ENCODE measurements at regions not wholly inside any gene's neighbourhood (a gene's known extent, or its start where the extent isn't known, plus 50 kb on each side); places are given as distances from the start of the nearest gene placed in this dataset.

DNA sequence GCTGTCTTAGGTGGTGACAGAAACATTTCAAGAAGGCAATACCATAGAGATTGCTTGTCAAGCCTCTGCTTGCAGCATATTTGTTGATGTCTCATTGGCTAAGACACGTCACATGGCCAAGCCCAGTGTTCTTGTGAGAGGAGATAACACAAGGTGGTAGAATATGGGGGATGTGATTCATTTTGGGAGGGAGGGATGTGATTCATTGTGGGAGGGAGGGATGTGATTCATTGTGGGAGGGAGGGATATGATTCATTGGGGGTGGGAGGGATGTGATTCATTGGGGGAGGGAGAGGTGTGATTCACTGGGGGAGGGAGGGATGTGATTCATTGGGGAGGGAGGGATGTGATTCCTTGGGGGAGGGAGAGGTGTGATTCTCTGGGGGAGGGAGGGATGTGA, 470.5 kb upstream of the SALL1 start:
- TF ChIP-seq, protein P1, sequence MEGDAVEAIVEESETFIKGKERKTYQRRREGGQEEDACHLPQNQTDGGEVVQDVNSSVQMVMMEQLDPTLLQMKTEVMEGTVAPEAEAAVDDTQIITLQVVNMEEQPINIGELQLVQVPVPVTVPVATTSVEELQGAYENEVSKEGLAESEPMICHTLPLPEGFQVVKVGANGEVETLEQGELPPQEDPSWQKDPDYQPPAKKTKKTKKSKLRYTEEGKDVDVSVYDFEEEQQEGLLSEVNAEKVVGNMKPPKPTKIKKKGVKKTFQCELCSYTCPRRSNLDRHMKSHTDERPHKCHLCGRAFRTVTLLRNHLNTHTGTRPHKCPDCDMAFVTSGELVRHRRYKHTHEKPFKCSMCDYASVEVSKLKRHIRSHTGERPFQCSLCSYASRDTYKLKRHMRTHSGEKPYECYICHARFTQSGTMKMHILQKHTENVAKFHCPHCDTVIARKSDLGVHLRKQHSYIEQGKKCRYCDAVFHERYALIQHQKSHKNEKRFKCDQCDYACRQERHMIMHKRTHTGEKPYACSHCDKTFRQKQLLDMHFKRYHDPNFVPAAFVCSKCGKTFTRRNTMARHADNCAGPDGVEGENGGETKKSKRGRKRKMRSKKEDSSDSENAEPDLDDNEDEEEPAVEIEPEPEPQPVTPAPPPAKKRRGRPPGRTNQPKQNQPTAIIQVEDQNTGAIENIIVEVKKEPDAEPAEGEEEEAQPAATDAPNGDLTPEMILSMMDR (IDR thresholded peaks at IDR 0.05): no peak
- no peaks in the 10 kb centered on the region for H3K9me3 ChIP-seq
- DNase-seq (ENCODE audit: low spot score): no peak
- H3K27ac ChIP-seq: no peak overlapping the region
- H3K36me3 ChIP-seq: no peaks in the 10 kb centered on the region
- no peaks in the 10 kb centered on the region for H3K27me3 ChIP-seq
- no peak overlapping the region for H3K4me3 ChIP-seq
- H3K4me1 ChIP-seq: no peaks in the 10 kb centered on the region

- no peaks in the 10 kb centered on the region for H3K9me3 ChIP-seq
- TF ChIP-seq, protein P1 (IDR thresholded peaks at IDR 0.05): no peak
- H3K27me3 ChIP-seq: no peaks in the 10 kb centered on the region
- DNase-seq (ENCODE audit: low spot score): no peak
- H3K4me3 ChIP-seq: no peak overlapping the region
- H3K36me3 ChIP-seq: no peaks in the 10 kb centered on the region
- H3K4me1 ChIP-seq: no peaks in the 10 kb centered on the region
- H3K27ac ChIP-seq: no peak overlapping the region
These were observed 464.1 kb upstream of the SALL1 start for GRCh38 chr16:51615141-51615540.

DNA sequence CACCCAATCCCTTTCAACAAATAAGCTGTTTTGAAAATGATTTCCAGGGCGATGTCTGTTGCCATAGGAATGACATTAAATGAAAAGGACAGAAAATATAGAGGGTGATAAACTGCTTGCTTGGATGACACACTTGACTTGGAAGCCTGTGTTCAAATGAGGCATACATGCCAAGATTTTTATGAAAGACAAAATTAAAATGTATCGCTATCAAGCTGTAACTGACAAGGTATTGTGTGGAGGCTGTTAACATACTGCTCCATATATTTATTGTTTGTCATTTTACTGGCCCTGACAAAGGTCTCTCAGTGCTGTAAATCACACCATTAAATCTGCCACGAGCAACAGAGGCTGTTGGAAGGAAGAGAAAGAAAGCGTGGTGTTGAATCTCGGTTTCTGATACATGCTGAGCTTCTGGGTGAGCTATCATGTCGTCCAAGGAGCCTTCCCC, 456.2 kb upstream of the SALL1 start:
- no peaks in the 10 kb centered on the region for H3K27me3 ChIP-seq
- H3K4me3 ChIP-seq: no peak overlapping the region
- TF ChIP-seq, protein P1 (IDR thresholded peaks at IDR 0.05): no peak
- H3K9me3 ChIP-seq: no peaks in the 10 kb centered on the region
- H3K27ac ChIP-seq: no peak overlapping the region
- H3K36me3 ChIP-seq: no peaks in the 10 kb centered on the region
- DNase-seq (ENCODE audit: low spot score): no peak
- no peaks in the 10 kb centered on the region for H3K4me1 ChIP-seq

DNA sequence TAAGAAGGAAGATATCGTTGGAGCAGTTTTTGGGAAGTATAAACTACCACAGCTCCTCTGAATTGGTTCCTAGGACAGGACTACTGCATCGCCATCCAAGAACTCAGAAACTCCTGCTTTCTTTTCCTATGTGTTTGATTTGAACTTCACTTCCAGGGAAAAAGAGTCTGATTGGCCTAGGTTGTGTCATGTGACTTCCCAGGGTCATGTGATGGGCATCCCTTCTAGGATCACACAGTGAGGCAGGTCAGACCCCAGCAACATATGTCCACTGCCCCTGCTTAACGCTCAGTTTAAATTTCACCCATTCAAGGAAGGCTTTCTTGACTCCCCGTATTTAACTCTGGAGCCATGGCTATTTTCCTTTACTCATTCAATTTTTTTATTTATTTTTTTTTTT, 445.2 kb upstream of the SALL1 start:
- Histone ChIP-seq H3K4me3 (no peak overlapping the region), H3K4me1 (no peaks in the 10 kb centered on the region), H3K27ac (no peak overlapping the region), H3K9me3 (no peaks in the 10 kb centered on the region), H3K36me3 (no peaks in the 10 kb centered on the region), H3K27me3 (no peaks in the 10 kb centered on the region)
- TF ChIP-seq, protein P1 (IDR thresholded peaks at IDR 0.05): no peak
- no peak for DNase-seq (ENCODE audit: low spot score)

- Histone ChIP-seq H3K4me1 (no peaks in the 10 kb centered on the region), H3K36me3 (no peaks in the 10 kb centered on the region), H3K27me3 (no peaks in the 10 kb centered on the region), H3K27ac (no peak overlapping the region), H3K9me3 (no peaks in the 10 kb centered on the region), H3K4me3 (no peak overlapping the region)
- no peak for DNase-seq (ENCODE audit: low spot score)
- TF ChIP-seq, protein P1 (IDR thresholded peaks at IDR 0.05): no peak
These were observed 441.6 kb upstream of the SALL1 start for GRCh38 chr16:51592535-51593300.
